GM11168 (cell line): ENCODE measurements at regions not wholly inside any gene's neighbourhood (a gene's known extent, or its start where the extent isn't known, plus 50 kb on each side); places are given as distances from the start of the nearest gene placed in this dataset.
"Not testable (repeated sequence)": the region's sequence is repeated elsewhere in the genome, so short reads cannot be mapped to it uniquely, and the experiment has no call there.

ENCODE experiments used
- in situ Hi-C: fragments of 300-500 bp; cut with MboI; formaldehyde crosslinking; loops from one replicate; pipeline ENCODE4 v1.12.0; 2022; ENCODE audit warnings: low sequenced_read_pairs; ENCODE audit not compliant: unreplicated experiment

DNA sequence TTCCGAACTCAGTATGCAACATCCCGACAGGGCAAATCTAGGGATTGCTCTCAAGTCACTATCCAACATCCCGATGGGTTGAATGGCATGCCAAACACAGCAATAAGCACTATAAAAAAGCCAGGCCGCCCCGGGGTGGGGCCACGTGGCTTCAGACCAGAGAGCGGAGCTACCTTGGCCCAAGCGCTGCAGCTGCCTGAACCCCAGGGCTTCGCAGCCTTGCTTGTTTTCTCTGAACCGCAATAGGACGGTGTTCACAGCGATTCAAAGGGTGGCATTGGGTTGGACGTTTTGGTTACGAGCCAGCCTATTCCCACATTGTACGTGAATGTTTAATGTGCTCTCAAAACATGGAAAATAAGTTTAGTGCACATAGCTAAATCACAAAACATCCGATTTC lies 161.0 kb downstream of the SYT15 start:
- in situ Hi-C loops = not testable (repeated sequence)

DNA sequence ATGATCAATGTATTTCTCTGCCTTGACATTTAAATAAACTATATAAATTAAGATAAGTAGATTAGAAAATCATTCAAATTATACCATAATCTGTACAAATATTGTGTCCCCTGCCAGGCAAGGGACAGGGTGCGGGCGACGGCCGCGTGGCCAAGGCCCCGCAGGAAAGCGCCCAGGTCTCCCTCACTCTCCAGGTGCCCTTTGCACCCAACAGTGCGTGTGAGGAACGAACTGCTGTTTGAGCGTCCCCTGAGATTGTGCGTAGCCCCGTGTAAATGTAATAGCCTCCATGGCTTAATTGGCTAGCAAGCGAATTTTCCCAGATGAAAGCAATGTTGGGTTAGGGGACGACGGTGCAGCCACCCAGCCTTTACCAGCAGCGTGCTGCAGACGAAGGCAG lies 161.4 kb downstream of the SYT15 start:
- in situ Hi-C loops = not testable (repeated sequence)

DNA sequence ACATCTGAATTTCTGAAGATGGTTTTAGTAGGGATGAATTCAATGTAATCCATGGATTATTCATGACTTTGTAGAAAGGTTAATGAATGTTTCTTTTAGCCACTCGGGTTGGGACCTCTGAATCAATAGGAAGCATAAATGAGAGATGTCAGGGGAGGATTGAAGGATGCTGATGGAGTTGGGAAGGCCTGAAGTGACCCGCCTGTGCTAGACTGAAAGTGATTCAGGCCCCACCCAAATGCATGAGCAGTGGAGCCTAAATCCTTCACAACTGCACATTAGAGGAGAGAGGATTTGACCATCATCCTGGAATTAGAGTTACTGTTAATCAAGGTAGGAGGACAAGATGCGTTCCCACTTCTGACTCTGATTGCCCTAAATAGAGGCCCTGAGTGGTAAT lies 162.2 kb upstream of the PTPN20 start:
- in situ Hi-C loops = not testable (repeated sequence)

DNA sequence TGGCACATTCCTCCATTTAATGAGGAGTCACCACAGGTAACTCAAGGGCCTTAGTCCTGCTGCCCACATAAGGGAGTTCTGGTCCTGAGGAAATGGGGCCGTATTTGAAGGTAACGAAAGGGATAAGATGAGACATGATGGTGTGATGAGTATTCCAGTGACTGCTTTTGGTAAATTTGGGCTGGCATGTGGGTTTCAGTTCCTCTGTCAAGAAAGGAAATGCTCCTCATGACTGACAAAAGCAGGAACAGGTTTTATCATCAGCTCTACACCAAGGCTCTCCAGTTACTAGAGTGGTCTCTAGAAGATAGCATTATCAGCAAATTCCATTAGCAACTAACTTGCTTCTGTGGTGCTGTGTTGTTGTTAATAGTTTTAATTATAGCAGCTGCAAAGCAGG lies 161.8 kb upstream of the PTPN20 start:
- in situ Hi-C loops = not testable (repeated sequence)

DNA sequence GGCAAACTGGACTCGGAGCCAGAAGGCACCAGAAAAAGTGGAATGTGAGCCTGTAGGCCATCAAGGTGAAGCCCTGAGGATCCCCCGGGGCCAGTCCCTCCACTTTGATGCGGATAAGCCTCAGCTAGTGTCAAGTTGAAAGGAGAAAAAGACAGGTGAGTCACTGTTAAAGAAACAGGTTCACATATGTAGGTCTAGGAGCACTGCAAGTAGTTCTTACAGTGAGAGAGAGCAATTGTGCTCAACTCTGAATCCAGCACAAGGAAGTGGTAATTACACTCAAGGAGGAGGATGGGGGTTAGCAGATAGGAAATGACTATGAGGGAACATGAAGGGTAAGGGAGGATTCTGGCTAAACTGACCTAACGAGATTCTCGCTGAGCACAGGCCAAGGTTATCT lies 157.5 kb upstream of the PTPN20 start:
- in situ Hi-C loops = not testable (repeated sequence)

DNA sequence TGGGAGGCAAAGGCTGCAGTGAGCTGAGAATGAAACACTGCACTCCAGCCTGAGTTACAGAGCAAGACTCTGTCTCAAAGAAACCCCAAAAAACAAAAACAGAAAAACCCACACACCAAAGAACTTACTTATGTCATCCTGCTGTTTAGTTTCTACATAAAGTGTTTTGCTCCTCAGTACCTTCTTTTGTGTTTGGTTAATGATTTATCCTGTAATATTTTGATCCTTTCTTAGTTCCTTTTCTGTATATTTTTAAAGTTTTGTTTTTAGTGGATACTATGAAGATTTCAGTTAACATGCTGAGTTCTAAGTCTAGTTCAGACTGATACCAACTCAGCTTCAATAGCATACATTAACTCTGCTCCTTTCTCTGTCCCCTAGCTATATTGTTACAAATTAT lies 149.8 kb upstream of the PTPN20 start:
- in situ Hi-C loops = not testable (repeated sequence)

DNA sequence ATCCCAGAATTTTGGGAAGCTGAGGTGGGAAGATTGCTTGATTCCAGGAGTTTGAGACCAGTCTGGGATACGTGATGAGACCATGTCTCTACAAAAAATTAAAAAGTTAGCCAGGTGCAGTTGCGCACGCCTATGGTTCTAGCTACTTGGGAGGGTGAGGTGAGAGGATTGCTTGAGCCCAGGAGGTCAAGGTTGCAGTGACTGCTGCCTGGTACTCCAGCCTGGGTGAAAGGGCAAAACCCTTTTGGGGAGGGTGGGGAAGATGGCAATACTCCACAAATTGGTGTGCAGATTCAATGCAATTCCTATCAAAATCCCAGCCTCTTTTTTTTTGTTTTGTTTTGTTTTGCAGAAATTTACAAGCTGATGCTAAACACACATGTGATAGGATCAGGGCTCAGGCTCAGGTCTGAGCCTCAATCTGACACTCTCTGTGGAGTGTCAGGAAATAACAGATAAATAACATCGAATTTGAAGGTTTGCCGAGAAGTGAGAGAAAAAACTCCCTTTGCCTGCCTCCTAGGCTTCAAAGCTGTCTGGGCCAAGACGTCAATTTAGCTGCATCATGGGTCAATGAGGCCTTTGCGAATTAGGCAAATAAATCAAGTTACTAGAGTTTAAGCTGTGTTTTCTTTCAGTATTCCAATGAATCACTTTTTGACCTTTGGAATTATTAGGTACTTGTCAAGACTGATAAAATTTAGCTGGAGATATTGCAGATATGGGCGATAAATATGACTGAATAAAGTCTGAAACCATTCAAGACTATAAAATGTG lies 142.5 kb upstream of the PTPN20 start:
- in situ Hi-C loops = not testable (repeated sequence)

DNA sequence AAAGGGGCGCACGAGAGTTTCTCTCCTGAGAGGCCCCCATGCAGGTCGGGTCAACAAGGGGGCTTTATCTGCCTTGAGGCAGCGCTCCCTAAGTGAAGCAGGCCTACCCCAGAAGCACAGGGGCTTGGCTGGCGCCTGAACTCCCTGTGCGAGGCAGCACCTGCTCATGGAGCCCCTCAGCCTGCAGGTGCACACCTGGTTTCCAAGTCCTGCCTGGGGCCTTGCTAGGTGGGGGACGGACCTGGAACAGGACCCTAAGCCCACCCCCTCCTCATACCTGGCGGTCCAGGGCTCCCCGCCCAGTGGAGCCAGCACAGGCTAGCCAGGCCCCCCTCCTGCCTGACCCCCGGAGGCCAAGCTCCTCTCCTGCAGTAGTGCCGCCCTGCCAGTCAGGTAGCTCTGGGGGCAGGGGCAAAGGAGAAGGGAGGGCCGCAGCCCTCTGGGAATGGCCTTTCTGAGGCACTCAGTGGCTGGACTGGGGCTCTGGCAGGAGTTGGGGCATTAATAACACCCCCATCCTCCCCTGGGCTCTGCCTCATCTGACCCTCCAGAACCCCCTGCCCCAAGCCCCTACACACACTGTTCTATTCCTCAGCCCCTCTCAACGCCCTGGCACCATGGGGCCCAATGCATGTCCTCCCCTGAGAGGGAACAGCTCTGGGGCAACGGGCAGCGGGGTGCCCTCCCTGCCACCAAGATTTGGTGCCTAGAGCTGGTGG lies 137.9 kb upstream of the PTPN20 start:
- in situ Hi-C loops = not testable (repeated sequence)

DNA sequence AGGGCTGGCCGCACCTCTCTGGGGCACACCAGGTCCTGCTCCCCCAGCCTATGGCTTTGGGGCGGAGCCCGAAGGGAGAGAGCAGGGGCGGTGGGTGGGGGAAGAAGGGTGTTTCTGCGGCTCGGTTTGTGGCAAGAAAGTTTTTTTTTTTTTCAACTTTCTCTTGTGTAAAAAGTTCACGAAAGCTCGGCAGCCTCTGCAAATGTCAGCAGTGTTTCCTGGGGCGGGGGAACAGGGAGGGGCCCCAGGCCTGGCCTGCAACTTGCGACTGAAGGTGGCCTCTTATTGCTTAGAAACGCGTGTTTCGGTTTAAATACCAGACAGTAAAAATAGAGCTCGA lies 137.4 kb upstream of the PTPN20 start:
- in situ Hi-C loops = not testable (repeated sequence)

DNA sequence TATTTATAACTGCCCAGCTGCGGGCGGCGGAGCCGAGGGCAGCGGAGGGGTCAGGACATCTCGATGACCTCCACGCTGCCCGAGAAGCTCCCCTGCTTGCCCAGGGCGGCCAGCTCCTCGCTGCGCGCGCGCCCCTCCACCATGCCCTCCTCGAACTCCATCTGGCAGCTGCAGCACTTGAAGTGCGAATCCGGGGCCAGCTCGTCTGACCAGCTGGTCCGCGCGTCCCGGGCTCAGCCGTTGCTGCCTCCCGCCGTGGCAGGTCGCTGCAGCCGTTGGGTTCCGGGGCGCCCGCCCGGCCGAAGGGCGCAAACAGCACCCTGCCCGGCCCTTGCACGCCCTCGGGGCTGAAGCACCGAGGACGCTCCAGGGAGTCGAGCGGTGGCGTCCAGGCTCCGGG lies 136.9 kb upstream of the PTPN20 start:
- in situ Hi-C loops = not testable (repeated sequence)

DNA sequence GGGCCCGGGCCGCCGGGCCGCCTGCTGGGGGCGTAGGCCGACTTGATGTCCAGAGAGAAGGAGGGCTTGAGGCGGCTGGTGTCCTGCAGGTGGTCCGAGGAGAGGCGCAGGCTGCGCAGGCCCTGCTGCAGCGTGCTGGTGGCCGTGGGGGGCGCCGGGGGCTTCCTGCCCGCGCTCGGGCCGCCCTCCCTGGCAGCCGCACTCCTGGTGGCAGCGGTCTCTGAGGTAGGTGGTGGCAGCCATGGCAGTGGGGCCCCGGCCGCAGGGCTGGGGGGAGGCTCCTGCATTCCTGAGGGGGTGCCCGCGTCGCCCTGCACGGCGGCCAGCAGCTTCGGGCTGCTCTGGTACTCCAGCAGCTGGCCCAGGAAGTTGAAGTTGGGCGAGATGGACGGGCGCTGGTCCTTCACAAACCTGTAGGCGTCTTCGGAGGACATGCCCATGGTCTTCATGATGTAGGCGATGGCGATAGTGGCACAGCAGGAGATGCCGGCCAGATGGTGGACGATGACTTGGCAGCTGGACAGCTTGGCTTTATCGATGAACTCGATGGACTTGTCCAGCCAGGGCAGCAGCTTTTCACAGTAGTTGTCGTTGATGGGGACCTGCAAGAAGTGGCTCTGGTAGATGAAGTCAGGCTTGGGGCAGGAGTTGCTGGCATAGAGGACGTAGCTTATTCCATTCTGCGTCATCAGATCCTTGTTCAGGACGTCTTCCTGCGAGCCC lies 136.1 kb upstream of the PTPN20 start:
- in situ Hi-C loops = not testable (repeated sequence)

DNA sequence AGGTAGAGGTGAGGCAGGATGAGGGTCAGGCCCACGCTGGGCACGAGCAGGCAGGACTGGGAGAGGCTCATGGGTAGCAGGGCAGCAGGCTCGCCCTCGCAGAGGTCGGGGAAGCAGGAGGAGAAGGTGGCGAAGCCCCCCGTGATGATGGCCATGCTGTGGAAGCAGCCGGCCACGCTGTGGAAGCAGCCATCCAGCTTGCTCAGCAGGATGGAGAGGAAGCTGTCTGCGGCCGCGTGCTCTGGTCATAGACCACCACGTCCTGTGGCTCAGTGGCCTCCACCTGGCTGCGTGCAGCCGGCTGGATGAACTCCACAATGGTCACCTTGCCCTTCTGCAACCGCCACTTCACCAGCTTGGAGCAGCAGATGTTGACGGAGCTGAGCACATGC lies 135.6 kb upstream of the PTPN20 start:
- in situ Hi-C loops = not testable (repeated sequence)

DNA sequence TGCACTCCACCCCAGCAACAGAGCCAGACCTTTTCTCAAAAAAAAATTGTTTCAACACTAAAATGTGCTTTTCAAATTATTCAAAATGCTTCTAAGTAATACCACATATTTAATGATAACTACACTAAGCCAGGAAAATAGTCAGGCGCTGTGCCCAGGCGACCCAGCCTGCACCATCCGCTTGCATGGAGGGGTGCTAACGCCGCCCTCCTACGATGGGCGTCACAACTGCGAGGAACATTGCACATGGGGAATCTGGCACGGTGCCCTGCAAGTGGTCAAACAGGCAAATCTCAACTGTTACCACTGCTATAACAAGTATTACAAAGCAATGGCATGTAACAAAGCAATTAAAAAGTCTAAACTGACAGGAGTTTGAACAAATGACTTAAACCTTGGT lies 131.7 kb upstream of the PTPN20 start:
- in situ Hi-C loops = not testable (repeated sequence)

DNA sequence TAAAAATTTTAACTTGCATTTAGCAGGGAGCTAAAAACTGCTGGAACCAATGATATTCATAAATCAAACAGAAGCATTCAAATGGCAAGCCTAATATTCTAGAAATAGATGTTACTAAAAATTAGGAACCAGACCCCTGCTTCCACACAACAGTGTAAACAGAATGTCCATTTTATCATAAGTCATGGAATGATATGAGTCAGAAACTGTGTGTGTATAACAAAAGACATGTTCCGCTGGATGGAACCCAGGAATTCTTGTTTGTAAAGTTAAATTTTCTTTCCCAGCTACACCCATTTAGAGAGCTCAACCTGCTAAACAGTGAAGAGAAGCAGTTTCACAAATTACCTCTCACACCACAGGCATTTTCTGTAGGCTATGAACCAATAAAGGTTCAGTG lies 131.1 kb upstream of the PTPN20 start:
- in situ Hi-C loops = not testable (repeated sequence)

DNA sequence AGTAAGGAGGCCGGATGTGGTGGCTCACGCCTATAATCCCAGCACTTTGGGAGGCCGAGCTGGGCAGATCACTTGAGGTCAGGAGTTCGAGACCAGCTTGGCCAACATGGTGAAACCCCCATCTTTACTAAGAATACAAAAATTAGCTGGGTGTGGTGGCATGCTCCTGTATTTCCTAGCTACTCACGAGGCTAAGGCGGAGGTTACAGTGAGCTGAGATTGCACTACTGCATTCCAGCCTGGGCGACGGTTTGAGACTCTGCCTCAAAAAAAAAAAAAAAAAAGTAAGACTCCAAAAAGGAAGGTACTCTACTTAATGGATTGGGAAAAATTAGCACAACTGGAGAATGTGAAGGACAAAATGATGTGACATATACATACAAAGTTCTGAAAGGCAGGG lies 130.2 kb upstream of the PTPN20 start:
- in situ Hi-C loops = not testable (repeated sequence)

DNA sequence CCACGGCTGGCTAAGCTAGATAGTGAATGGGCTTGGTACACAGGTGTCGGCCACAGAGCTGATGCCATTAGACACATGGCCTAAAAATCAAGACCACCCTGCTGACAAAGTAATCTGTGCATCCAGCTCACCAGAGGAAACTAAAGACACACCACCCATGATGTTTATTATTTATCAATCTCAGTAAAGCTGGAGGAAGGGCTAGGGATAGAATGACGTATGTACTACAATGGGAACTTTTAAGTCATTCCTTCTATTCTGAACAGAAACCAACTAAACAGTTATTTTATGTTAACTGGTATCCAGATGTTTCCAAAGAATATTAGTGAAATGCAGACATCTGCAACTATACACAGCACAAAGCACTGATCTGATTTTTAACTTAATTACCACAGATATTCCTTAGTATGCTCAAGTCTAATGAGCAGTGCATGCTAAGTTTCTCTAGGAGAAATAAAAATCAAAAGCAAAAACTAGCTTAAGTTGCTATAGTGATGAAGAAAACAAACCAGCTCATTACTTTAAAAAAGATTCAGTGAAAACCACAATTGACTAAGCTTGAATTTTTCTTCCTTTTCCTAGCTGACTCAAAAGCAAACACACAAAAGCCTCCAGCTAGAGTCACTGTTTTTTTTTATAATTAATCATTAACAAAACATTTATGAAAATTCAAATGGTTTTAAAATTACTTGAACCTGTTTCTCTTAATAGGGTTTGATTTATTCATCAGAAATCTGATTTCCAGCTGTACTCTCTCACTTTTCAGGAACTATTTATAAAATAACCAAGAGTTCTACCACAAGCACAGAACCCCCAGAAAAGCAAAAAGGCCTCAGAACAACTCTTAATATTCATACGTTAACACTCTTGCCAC lies 129.0 kb upstream of the PTPN20 start:
- in situ Hi-C loops = not testable (repeated sequence)

DNA sequence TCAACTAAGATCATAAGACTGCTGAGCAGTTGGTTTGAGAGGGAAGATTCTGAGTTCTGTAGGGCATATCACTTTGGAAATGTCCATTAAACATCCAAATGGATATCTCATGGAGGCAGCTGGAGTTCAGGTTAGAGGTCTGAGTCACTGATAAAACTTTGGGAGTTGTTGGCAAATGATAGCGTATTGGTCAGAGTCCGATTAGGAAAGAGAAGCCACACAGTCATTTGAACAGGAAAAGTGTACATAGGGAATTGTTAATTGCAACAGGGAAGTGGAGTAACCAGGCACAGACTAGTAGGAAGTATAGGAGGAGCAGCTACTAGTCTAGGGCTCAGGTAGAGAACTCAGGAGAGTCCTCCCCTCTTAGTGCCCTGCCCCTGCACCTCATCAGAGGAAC lies 126.6 kb upstream of the PTPN20 start:
- in situ Hi-C loops = loop anchor here (5.0 kb wide), 1 partner anchor 768 kb away; no protein-coding TSS in a partner anchor

DNA sequence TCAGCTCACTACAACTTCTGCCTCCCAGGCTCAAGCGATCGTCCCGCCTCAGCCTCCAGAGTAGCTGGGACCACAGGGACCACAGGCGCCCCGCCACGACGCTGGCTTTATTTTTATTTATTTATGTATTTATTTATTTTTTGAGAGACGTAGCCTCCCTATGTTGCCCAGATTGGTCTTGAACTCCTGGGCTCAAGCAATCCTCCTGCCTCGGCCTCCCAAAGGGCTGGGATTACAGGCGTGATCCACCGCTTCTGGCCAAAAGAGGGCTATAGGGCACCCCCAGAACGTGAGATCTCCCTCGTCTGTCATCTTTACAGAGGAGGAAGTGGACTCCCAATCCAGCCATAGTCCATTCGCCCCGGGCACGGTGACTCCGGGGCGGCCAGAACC lies 125.1 kb upstream of the PTPN20 start:
- in situ Hi-C loops = loop anchor here (5.0 kb wide), 1 partner anchor 766 kb away; no protein-coding TSS in a partner anchor

DNA sequence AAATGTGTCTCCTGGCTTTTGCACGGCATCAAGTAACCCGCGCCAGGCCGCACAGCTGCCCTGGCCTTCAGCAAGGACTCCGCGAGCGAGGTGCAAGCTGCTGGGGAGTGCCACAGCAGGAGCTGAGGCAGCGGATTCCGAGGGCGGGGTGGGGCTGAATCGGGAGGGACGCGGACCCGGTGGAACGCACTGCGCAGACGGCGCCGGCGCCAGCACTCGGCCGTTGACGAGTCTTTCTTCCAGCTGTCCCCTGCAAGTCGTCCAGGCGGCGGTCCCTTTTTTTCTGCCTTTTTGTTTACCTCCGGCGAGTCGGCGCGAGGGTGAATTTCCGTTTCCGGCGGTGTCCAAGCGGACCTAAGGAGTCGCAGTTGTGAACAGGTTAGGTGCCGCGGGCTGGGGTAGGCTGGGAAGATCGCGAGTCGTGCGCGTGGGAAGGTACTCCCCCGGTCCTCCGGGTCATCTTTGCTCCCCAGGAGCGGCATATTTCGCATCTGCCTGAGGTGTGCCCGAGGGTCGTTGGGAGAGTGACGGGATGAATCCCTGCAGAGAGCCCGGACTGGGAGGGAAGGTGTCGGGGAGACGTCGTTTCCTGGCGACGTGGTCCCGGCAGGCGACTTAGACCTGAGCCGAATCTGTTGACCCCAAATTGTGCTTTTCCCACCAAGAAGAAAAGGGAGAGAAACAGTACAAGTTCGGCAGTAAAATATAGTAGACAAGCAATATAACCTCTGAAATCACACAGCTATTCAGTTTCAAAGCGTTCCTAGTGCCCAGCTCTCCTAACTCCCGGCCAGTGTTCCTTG lies 124.5 kb upstream of the PTPN20 start:
- in situ Hi-C loops = loop anchor here (5.0 kb wide), 1 partner anchor 766 kb away; no protein-coding TSS in a partner anchor
